NCI-H2227 treated with DMSO at 0.1 percent for 48 hours (cell line): ENCODE measurements at regions not wholly inside any gene's neighbourhood (a gene's known extent, or its start where the extent isn't known, plus 50 kb on each side); places are given as distances from the start of the nearest gene placed in this dataset.
"Not testable (repeated sequence)": the region's sequence is repeated elsewhere in the genome, so short reads cannot be mapped to it uniquely, and the experiment has no call there.

Source experiments
- DNase-seq: peaks from one replicate; lab custom pipeline; 2025; lab: John Stamatoyannopoulos, UW

- no peak for DNase-seq
Measured at GRCh38 chr3:178967177-178967532, 104.5 kb downstream of the ZMAT3 start.

- DNase-seq: peak; percentile 50
Measured at GRCh38 chr3:178966299-178967176, 105.1 kb downstream of the ZMAT3 start.

- DNase-seq: no peak
Measured at GRCh38 chr3:178964551-178964950, 107.1 kb downstream of the ZMAT3 start.

DNA sequence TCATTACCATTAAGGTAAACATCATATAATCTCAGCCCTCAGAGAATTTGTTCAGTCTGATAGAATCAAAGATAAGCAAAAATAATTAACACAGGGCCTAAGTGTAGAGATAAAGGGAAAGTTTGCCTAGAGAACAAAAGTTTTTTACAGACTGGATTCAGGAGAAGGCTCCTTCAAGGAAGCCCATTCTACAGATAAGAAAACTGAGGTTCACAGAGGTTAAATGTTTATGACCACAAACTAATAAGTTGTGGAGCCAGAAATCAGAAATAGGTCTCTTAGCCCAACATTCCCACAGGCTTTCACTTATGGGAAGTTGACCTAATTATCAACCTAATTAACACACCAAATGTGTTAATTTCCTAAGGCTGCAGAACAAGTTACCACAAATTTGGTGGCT lies 110.7 kb downstream of the ZMAT3 start:
- no peak for DNase-seq

- no peak for DNase-seq
Measured at GRCh38 chr3:178960181-178960580, 111.4 kb downstream of the ZMAT3 start.

DNA sequence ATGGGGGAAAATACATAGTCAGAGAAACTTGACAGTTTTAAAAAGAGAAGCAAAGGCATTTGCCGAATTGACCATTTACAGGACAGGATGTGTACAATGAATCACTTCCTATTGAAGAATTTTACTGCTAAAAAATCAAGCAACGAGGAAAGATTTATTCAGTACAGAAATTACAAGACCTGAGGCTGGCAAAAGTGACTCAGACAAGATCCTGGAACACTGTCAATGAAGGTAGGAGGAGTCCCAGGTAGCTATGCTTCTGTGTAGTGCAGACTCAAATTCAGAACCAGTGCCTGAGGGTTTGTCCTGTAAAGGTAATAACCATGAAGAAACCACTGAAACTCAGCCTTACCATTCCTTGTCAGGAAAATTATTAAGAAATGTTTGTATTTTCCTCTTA lies 120.9 kb downstream of the ZMAT3 start:
- DNase-seq: no peak

GRCh38 chr3:178949896-178950295 lies 121.7 kb downstream of the ZMAT3 start:
- DNase-seq: no peak

DNA sequence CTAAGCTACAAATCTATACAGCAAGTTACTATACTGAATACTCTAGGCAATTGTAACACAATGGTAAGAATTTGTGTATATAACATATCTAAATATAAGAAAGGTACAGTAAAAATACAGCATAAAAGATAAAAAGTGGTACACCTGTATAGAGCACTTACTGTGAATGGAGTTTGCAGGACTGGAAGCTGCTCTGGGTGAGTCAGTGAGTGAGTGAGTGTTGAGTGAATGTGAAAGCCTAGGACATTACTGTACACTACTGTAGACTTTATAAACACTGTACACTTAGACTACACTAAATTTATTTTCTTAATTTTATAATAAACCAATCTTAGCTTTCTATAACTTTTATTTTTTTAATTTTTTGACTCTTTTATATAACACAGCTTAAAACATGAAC lies 123.1 kb downstream of the ZMAT3 start:
- no peak for DNase-seq

DNA sequence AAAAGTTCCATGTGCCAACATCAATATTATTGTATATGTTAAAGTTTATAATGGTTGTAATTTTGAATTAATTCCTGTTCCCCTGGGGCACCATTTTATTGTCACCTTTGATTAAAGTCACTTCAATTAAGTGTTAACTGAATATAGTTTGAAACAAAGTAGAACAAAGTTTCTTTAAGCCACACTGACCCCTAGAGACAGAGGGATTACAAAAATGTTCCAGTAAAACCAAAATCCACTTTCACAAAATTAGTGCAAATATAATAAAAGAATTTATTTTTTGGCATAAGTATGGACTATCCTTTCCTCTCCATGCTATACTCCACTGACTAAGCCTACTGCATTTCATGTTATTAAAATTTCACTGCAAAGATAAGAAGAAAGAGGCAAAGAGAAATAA lies 123.9 kb downstream of the ZMAT3 start:
- no peak for DNase-seq

GRCh38 chr3:178942261-178942660 lies 129.3 kb downstream of the ZMAT3 start:
- DNase-seq: not testable (repeated sequence)

GRCh38 chr3:178930116-178930515 lies 141.5 kb downstream of the ZMAT3 start:
- no peak for DNase-seq

- no peak for DNase-seq
Measured at GRCh38 chr3:178916223-178916622, 155.4 kb downstream of the ZMAT3 start.

- DNase-seq: no peak
Measured at GRCh38 chr3:178915365-178915764, 156.2 kb downstream of the ZMAT3 start.

GRCh38 chr3:178907081-178907480 lies 164.5 kb downstream of the ZMAT3 start:
- no peak for DNase-seq

DNA sequence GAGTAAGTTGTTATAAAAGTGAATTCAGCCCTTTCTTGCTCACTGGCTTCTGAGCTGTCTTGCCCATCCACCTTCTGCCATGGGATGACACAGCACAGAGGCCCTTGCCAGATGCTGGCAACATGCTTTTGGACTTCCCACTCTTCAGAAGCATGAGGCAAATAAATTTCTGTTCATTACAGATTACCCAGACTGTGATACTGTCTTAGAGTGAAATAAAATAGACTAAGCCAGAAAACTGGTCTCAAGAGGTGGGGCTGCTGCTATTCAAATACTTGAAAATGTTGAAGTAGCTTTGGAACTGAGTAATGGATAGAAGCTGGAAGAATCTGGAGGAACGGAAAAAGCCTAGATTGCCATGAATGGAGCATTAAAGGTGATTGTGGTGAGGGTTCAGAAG lies 170.4 kb downstream of the ZMAT3 start:
- no peak for DNase-seq

DNA sequence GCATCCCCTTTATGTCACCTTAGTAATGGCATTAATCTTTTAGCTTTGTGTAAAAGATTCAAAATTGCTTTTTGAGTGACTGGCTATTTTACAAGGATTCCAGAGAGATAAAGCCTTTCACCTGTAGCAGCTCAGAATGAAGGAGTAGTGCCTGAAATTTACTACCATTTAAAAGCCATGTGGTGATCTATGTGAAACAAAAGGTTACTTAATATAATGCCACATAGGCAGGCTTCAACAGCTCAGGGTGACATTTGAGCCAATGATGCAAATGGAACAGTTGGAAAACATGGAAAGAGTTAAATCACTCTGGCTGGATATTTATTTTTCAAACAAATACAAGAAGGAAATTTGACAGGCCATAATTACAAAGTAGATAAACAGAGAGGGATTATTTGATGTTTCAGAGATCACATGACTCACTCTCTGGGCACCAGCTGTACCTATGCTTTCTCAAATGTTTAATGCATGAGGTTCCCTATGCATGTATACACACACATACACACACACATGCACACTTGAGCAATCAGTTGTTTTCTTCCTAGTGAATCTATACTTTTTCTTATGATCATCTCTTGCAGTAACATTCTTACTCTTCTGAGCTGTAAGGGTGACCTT lies 171.5 kb downstream of the ZMAT3 start:
- DNase-seq: peak; percentile 95

GRCh38 chr3:178895178-178895789 lies 176.3 kb downstream of the ZMAT3 start:
- no peak for DNase-seq
